IMR-90 (cell line): ENCODE measurements at regions not wholly inside any gene's neighbourhood (a gene's known extent, or its start where the extent isn't known, plus 50 kb on each side); places are given as distances from the start of the nearest gene placed in this dataset.

ENCODE experiments used
- ATAC-seq: fragments of 200-7000 bp; cut with Tn5 transposase; 2 replicates; pipeline ENCODE4 v1.9.1; 2020; ENCODE audit warnings: low read depth, mild to moderate bottlenecking, moderate library complexity
- BruUV-seq: library from RNA; stranded (reverse); fragments of 400-500 nt; replicated peaks from 2 replicates; lab custom pipeline; 2021; lab: Mats Ljungman, UMichigan
- CTCF ChIA-PET: fragments of 300-600 bp; formaldehyde crosslinking; extraction: SDS; loops from one replicate; lab custom pipeline; 2021; ENCODE audit warnings: antibody characterized with exemption; lab: Yijun Ruan, JAX
- POLR2A ChIA-PET: fragments of 300-600 bp; sonication (Branson Sonifier 250); formaldehyde crosslinking; loops from one replicate; lab custom pipeline; 2022; ENCODE audit warnings: antibody characterized with exemption; ENCODE audit not compliant: unreplicated experiment; lab: Charles Lee
- DNase-seq: peaks from one replicate; pipeline ENCODE4 v3.0.0; 2013
- H2AFZ ChIP-seq: replicated peaks from 2 replicates; pipeline ENCODE3; 2013; ENCODE audit warnings: low read length, mild to moderate bottlenecking; ENCODE audit not compliant: poor library complexity
- H2AK5ac ChIP-seq: 2 replicates; pipeline ENCODE4 v1.6.1; 2013; ENCODE audit warnings: low read depth, low read length, inconsistent platforms
- H2AK9ac ChIP-seq: replicated peaks from 2 replicates; pipeline ENCODE3; 2013; ENCODE audit warnings: mild to moderate bottlenecking, low read depth, low read length, moderate library complexity; ENCODE audit not compliant: poor library complexity
- H2BK120ac ChIP-seq: 2 replicates; pipeline ENCODE4 v1.6.1; 2013; ENCODE audit warnings: low read depth, low read length, inconsistent platforms
- H2BK15ac ChIP-seq: 3 replicates; pipeline ENCODE4 v1.6.1; 2013; ENCODE audit warnings: low read depth, low read length, inconsistent platforms
- H2BK20ac ChIP-seq: 2 replicates; pipeline ENCODE4 v1.6.1; 2013; ENCODE audit warnings: low read depth, mild to moderate bottlenecking, inconsistent platforms, low read length, moderate library complexity
- H2BK5ac ChIP-seq: 2 replicates; pipeline ENCODE4 v1.6.1; 2013; ENCODE audit warnings: mild to moderate bottlenecking, low read depth, low read length, inconsistent platforms; ENCODE audit not compliant: poor library complexity, severe bottlenecking
- H3K14ac ChIP-seq: replicated peaks from 2 replicates; pipeline ENCODE4 v1.6.1; 2013; ENCODE audit warnings: low read depth, low read length, inconsistent platforms
- H3K18ac ChIP-seq: 2 replicates; pipeline ENCODE4 v1.6.1; 2013; ENCODE audit warnings: low read depth, low read length, control low read depth
- H3K23ac ChIP-seq: 2 replicates; pipeline ENCODE4 v1.6.1; 2013; ENCODE audit warnings: low read depth, low read length, inconsistent platforms
- H3K27ac ChIP-seq: 2 replicates; pipeline ENCODE4 v1.5.1; 2013; ENCODE audit warnings: mild to moderate bottlenecking, control low read depth, low read length; ENCODE audit not compliant: insufficient read depth
- H3K27me3 ChIP-seq: 2 replicates; pipeline ENCODE4 v1.6.1; 2013; ENCODE audit warnings: low read length; ENCODE audit not compliant: control insufficient read depth, insufficient read depth
- H3K36me3 ChIP-seq: 2 replicates; pipeline ENCODE4 v1.6.1; 2013; ENCODE audit warnings: low read length, mixed read lengths; ENCODE audit not compliant: control insufficient read depth, insufficient read depth
- H3K4ac ChIP-seq: 2 replicates; pipeline ENCODE4 v1.6.1; 2013; ENCODE audit warnings: low read depth, low read length, inconsistent platforms
- H3K4me1 ChIP-seq: 2 replicates; pipeline ENCODE4 v1.6.1; 2013; ENCODE audit warnings: low read length, mixed read lengths; ENCODE audit not compliant: control insufficient read depth, insufficient read depth
- H3K4me2 ChIP-seq: 2 replicates; pipeline ENCODE4 v1.6.1; 2013; ENCODE audit warnings: low read depth, mild to moderate bottlenecking, control low read depth, low read length, moderate library complexity
- H3K4me3 ChIP-seq: 2 replicates; pipeline ENCODE4 v1.5.1; 2013; ENCODE audit warnings: low read depth, mild to moderate bottlenecking, control low read depth, low read length, moderate library complexity; ENCODE audit not compliant: insufficient read depth
- H3K56ac ChIP-seq: 2 replicates; pipeline ENCODE4 v1.6.1; 2013; ENCODE audit warnings: low read length, inconsistent platforms; ENCODE audit not compliant: insufficient read depth; ENCODE audit errors: extremely low read depth
- H3K79me1 ChIP-seq, 2 experiments: 2 replicates each; pipeline ENCODE4 v1.6.1; 2013; ENCODE audit warnings: low read length in 2 of 2, inconsistent platforms in 1 of 2, low read depth in 1 of 2
- H3K9ac ChIP-seq: 2 replicates; pipeline ENCODE4 v1.6.1; 2013; ENCODE audit warnings: low read depth, low read length, control low read depth
- H3K9me1 ChIP-seq: 2 replicates; pipeline ENCODE4 v1.6.1; 2013; ENCODE audit warnings: low read length, inconsistent platforms; ENCODE audit not compliant: insufficient read depth
- H3K9me3 ChIP-seq: 2 replicates; pipeline ENCODE4 v1.6.1; 2013; ENCODE audit warnings: low read length; ENCODE audit not compliant: control insufficient read depth, insufficient read depth
- H4K20me1 ChIP-seq: 2 replicates; pipeline ENCODE4 v1.6.1; 2013; ENCODE audit warnings: low read length, inconsistent platforms; ENCODE audit not compliant: insufficient read depth
- H4K5ac ChIP-seq: 2 replicates; pipeline ENCODE4 v1.6.1; 2013; ENCODE audit warnings: mild to moderate bottlenecking, low read depth, low read length, control low read depth
- H4K8ac ChIP-seq, 2 experiments: 2 replicates each; pipeline ENCODE4 v1.6.1; 2013; ENCODE audit warnings: low read depth in 2 of 2, low read length in 2 of 2, control low read depth in 1 of 2, inconsistent platforms in 1 of 2
- H4K91ac ChIP-seq: 2 replicates; pipeline ENCODE4 v1.6.1; 2013; ENCODE audit warnings: low read depth, low read length, inconsistent platforms; ENCODE audit not compliant: insufficient read depth
- BHLHE40 ChIP-seq: fragments of 150-350 bp; IDR thresholded peaks from 2 replicates; pipeline ENCODE4 v1.6.1; 2016; ENCODE audit warnings: mild to moderate bottlenecking, low read depth, low read length
- CTCF ChIP-seq: conservative IDR thresholded peaks from 2 replicates; pipeline ENCODE4 v1.5.1; 2012; ENCODE audit warnings: mild to moderate bottlenecking, low read depth, low read length, improper control_type of control experiment
- ELK1 ChIP-seq: fragments of 150-350 bp; IDR thresholded peaks from 2 replicates; pipeline ENCODE4 v1.6.1; 2016; ENCODE audit warnings: low read depth, mild to moderate bottlenecking, low read length, moderate library complexity, borderline replicate concordance
- FOS ChIP-seq: fragments of 150-350 bp; IDR thresholded peaks from 2 replicates; pipeline ENCODE4 v1.6.1; 2016; ENCODE audit warnings: low read depth, low read length
- MAFK ChIP-seq: IDR thresholded peaks from 2 replicates; pipeline ENCODE4 v1.6.1; 2012; ENCODE audit warnings: low read depth, low read length, improper control_type of control experiment
- MAZ ChIP-seq: IDR thresholded peaks from 2 replicates; pipeline ENCODE4 v1.6.1; 2012; ENCODE audit warnings: low read depth, mild to moderate bottlenecking, low read length, improper control_type of control experiment, moderate library complexity, borderline replicate concordance
- MXI1 ChIP-seq: IDR thresholded peaks from 2 replicates; pipeline ENCODE4 v1.6.1; 2012; ENCODE audit warnings: low read depth, mild to moderate bottlenecking, low read length, moderate library complexity, borderline replicate concordance
- NFE2L2 ChIP-seq: fragments of 150-350 bp; IDR thresholded peaks from 2 replicates; pipeline ENCODE4 v1.6.1; 2016; ENCODE audit warnings: low read depth, mild to moderate bottlenecking, low read length
- POLR2A ChIP-seq: IDR thresholded peaks from 2 replicates; pipeline ENCODE4 v1.6.1; 2012; ENCODE audit warnings: mild to moderate bottlenecking, low read depth, low read length
- RAD21 ChIP-seq: IDR thresholded peaks from 2 replicates; pipeline ENCODE4 v1.6.1; 2012; ENCODE audit warnings: low read length, improper control_type of control experiment
- RCOR1 ChIP-seq: IDR thresholded peaks from 2 replicates; pipeline ENCODE4 v1.6.1; 2012; ENCODE audit warnings: mild to moderate bottlenecking, low read length, improper control_type of control experiment; ENCODE audit not compliant: insufficient replicate concordance
- RFX5 ChIP-seq: IDR thresholded peaks from 2 replicates; pipeline ENCODE4 v1.8.0; 2012; ENCODE audit warnings: low read depth, mild to moderate bottlenecking, low read length, moderate library complexity
- SMC3 ChIP-seq: fragments of 150-350 bp; IDR thresholded peaks from 2 replicates; pipeline ENCODE4 v1.6.1; 2016; ENCODE audit warnings: low read depth, mild to moderate bottlenecking, antibody characterized with exemption, low read length, moderate library complexity
- USF2 ChIP-seq: fragments of 150-350 bp; IDR thresholded peaks from 2 replicates; pipeline ENCODE4 v1.6.1; 2017; ENCODE audit warnings: mild to moderate bottlenecking, antibody characterized with exemption, low read length, low read depth
- WGBS, 2 experiments: methylation state at CpG; one replicate each; pipeline versions ENCODE4 v1.1.5 to v1.1.7; 2013; ENCODE audit warnings: missing lambda C conversion rate in 2 of 2; ENCODE audit not compliant: insufficient read length in 1 of 2; ENCODE audit errors: extremely low coverage in 2 of 2; 5-methylcytosine and 5-hydroxymethylcytosine counted together
- dilution Hi-C: fragments of 300-500 bp; cut with HindIII; formaldehyde crosslinking; loops from one replicate; pipeline ENCODE4 v1.14.3; 2018; ENCODE audit warnings: low sequenced_read_pairs; ENCODE audit not compliant: unreplicated experiment
- in situ Hi-C: fragments of 300-500 bp; cut with MboI; formaldehyde crosslinking; loops from 3 replicates; pipeline ENCODE4 v1.14.3; 2019; ENCODE audit warnings: low sequenced_read_pairs, inconsistent platforms, mixed read lengths
- intact Hi-C: fragments of 100-400 bp; cut with micrococcal nuclease; formaldehyde crosslinking; loops from 2 replicates; pipeline ENCODE4 v1.10.0; 2022

GRCh38 chr20:54897787-54898186 is 422.4 kb downstream of the DOK5 start:
- Histone ChIP-seq H2BK120ac (no peak overlapping the region), H2BK15ac (no peak overlapping the region), H4K20me1 (no peaks in the 10 kb centered on the region), H3K9ac (no peak overlapping the region), H3K4ac (no peak overlapping the region), H3K27ac (no peak overlapping the region), H3K23ac (no peak overlapping the region), H2AK9ac (no peak overlapping the region), H3K79me1 (no peaks in the 10 kb centered on the region), H3K4me1 (no peaks in the 10 kb centered on the region), H3K4me3 (no peak overlapping the region), H3K36me3 (no peaks in the 10 kb centered on the region), H3K9me1 (no peaks in the 10 kb centered on the region), H3K14ac (no peak overlapping the region), H4K91ac (no peak overlapping the region), H3K9me3 (peaks cover 16% of the 10 kb centered on the region), H3K56ac (no peak overlapping the region), H3K4me2 (no peak overlapping the region), H2AFZ (no peak overlapping the region), H2AK5ac (no peak overlapping the region), H3K18ac (no peak overlapping the region), H3K27me3 (no peaks in the 10 kb centered on the region), H4K8ac (no peak overlapping the region), H2BK20ac (no peak overlapping the region), H4K5ac (no peak overlapping the region), H2BK5ac (no peak overlapping the region)
- ChIA-PET POLR2A (no interaction called here), CTCF (no interaction called here)
- BruUV-seq, result no TSS peak
- intact Hi-C loops (no loop called here), dilution Hi-C loops (no loop called here), in situ Hi-C loops (no loop called here)
- DNase-seq (no peak), ATAC-seq (no peak)
- no CpG with 5 or more reads among the region's 6 CpGs for WGBS, 2 experiments
- TF ChIP-seq MXI1, result no peak
- no peak for TF ChIP-seq RFX5
- TF ChIP-seq MAZ, result no peak
- no peak for TF ChIP-seq ELK1
- TF ChIP-seq SMC3, result no peak
- no peak for TF ChIP-seq BHLHE40
- TF ChIP-seq POLR2A, result no peak
- no peak for TF ChIP-seq USF2
- no peak for TF ChIP-seq CTCF
- TF ChIP-seq FOS, result no peak
- TF ChIP-seq NFE2L2, result no peak
- no peak for TF ChIP-seq RAD21
- no peak for TF ChIP-seq MAFK
- TF ChIP-seq RCOR1, result no peak
